PC-3 (cell line): ENCODE measurements at regions not wholly inside any gene's neighbourhood (a gene's known extent, or its start where the extent isn't known, plus 50 kb on each side); places are given as distances from the start of the nearest gene placed in this dataset.

Experiments used
- ATAC-seq: fragments of 200-7000 bp; cut with Tn5 transposase; 2 replicates; pipeline ENCODE4 v1.9.1; 2020; ENCODE audit warnings: mild to moderate bottlenecking, moderate library complexity
- BruUV-seq: library from RNA; stranded (reverse); fragments of 400-500 nt; replicated peaks from 2 replicates; lab custom pipeline; 2021; lab: Mats Ljungman, UMichigan
- CTCF ChIA-PET: fragments of 300-600 bp; sonication (Branson Sonifier 250); formaldehyde crosslinking; loops from one replicate; lab custom pipeline; 2022; ENCODE audit warnings: antibody characterized with exemption; lab: Charles Lee
- POLR2A ChIA-PET: fragments of 300-600 bp; sonication (Branson Sonifier 250); formaldehyde crosslinking; loops from one replicate; lab custom pipeline; 2022; ENCODE audit warnings: antibody characterized with exemption; ENCODE audit not compliant: unreplicated experiment; lab: Charles Lee
- DNase-seq: peaks from one replicate; pipeline ENCODE4 v3.0.0-alpha.2; 2015
- H2AFZ ChIP-seq: fragments of 300-600 bp; sonication (generic); 2 replicates; pipeline ENCODE4 v1.6.0; 2016; ENCODE audit warnings: antibody characterized with exemption, low read length
- H3F3A ChIP-seq: fragments of 300-600 bp; sonication (generic); one replicate; pipeline ENCODE4 v1.6.0; 2017; ENCODE audit warnings: antibody characterized with exemption, low read length, control low read depth, mild to moderate bottlenecking; ENCODE audit not compliant: unreplicated experiment
- H3K27ac ChIP-seq: fragments of 300-600 bp; sonication (generic); 2 replicates; pipeline ENCODE4 v1.5.1; 2016; ENCODE audit warnings: mild to moderate bottlenecking, low read length
- H3K27me3 ChIP-seq: fragments of 300-600 bp; sonication (generic); 2 replicates; pipeline ENCODE4 v1.6.1; 2016; ENCODE audit warnings: low read length, mixed read lengths
- H3K36me3 ChIP-seq: fragments of 300-600 bp; sonication (generic); 2 replicates; pipeline ENCODE4 v1.6.1; 2016; ENCODE audit warnings: low read depth, mixed run types, low read length, mixed read lengths
- H3K4me1 ChIP-seq: fragments of 300-600 bp; sonication (generic); 2 replicates; pipeline ENCODE4 v1.5.1; 2016; ENCODE audit warnings: low read length; ENCODE audit not compliant: insufficient read depth
- H3K4me2 ChIP-seq: fragments of 300-600 bp; sonication (generic); 2 replicates; pipeline ENCODE4 v1.6.0; 2016; ENCODE audit warnings: low read length
- H3K4me3 ChIP-seq: fragments of 300-600 bp; sonication (generic); 2 replicates; pipeline ENCODE4 v1.5.1; 2016; ENCODE audit warnings: mild to moderate bottlenecking, low read length, mixed read lengths
- H3K79me2 ChIP-seq: fragments of 300-600 bp; sonication (generic); 2 replicates; pipeline ENCODE4 v1.6.1; 2017; ENCODE audit warnings: low read length, mixed read lengths
- H3K9ac ChIP-seq: fragments of 300-600 bp; sonication (generic); 2 replicates; pipeline ENCODE4 v1.6.0; 2016; ENCODE audit warnings: mild to moderate bottlenecking, low read length
- H3K9me2 ChIP-seq: fragments of 300-600 bp; sonication (generic); replicated peaks from 2 replicates; pipeline ENCODE4 v1.6.1; 2016; ENCODE audit warnings: mixed run types, low read length, mixed read lengths
- H3K9me3 ChIP-seq: fragments of 300-600 bp; sonication (generic); 2 replicates; pipeline ENCODE4 v1.6.1; 2016; ENCODE audit warnings: low read length, mixed read lengths
- H4K20me1 ChIP-seq: fragments of 300-600 bp; sonication (generic); 2 replicates; pipeline ENCODE4 v1.6.1; 2016; ENCODE audit warnings: low read length, mixed read lengths
- EZH2 ChIP-seq: fragments of 300-600 bp; sonication (generic); IDR thresholded peaks from one replicate; pipeline ENCODE4 v1.6.1; 2017; ENCODE audit warnings: antibody characterized with exemption, mild to moderate bottlenecking, low read length; ENCODE audit not compliant: unreplicated experiment
- EZH2phosphoT487 ChIP-seq: fragments of 300-600 bp; sonication (generic); IDR thresholded peaks from 2 replicates; pipeline ENCODE4 v1.6.1; 2018; ENCODE audit warnings: mild to moderate bottlenecking, antibody characterized with exemption, low read length, borderline replicate concordance
- intact Hi-C: fragments of 100-400 bp; cut with micrococcal nuclease; formaldehyde crosslinking; loops from 2 replicates; pipeline ENCODE4 v1.9.0; 2023
- TF ChIP-seq, protein P1 (sequence below): fragments of 300-600 bp; sonication (generic); conservative IDR thresholded peaks from 2 replicates; pipeline ENCODE4 v1.5.1; 2017; ENCODE audit warnings: antibody characterized with exemption, low read depth, mild to moderate bottlenecking, low read length

DNA sequence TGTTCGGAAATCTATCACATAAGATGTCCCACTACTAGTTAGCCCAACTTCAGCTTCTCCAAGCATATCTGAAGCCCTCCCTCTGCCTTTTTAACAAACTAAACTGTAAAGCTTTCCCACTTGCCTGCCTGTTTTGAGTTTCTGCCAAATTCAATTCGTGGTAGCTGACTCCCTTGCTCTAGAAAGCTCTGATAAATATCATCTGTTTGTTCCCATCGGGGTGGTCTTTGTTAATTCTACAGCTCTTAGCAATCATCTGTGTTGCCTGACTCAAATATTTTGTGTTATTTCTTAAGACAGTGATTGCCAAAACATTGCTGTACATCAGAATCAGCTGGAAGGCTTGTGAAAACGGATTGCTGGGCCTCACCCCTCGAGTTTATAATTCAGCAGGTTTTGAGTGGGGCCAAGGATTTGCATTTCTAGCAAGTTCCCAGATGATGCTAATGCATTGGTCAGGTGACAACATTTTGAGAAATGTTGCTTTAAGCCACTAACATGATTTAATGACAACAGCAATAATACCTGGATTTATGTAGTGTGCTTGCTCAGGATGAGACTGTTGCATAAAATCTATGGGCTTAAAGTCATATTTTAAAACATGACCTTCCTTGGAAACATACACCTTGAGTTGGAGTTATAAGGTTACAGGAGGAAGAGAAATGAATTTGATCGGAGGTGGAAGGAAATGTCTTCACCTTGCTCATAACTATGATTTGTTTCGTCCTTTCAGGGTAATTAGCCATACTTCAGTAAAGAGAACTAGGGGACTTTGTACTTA lies 631.9 kb downstream of the PSAT1 start:
- BruUV-seq: no TSS peak
- no peaks in the 10 kb centered on the region for H3K9me3 ChIP-seq
- peaks cover 3% of the 10 kb centered on the region; the same call in 1 of the 2 replicates for H3K36me3 ChIP-seq
- H2AFZ ChIP-seq: no peak overlapping the region
- no peaks in the 10 kb centered on the region for H3K9me2 ChIP-seq
- DNase-seq: no peak
- no peak overlapping the region for H3K4me2 ChIP-seq
- H3K4me1 ChIP-seq: peaks cover 43% of the 10 kb centered on the region
- no peaks in the 10 kb centered on the region for H3F3A ChIP-seq
- TF ChIP-seq EZH2phosphoT487: no peak
- TF ChIP-seq EZH2: no peak
- TF ChIP-seq, protein P1, sequence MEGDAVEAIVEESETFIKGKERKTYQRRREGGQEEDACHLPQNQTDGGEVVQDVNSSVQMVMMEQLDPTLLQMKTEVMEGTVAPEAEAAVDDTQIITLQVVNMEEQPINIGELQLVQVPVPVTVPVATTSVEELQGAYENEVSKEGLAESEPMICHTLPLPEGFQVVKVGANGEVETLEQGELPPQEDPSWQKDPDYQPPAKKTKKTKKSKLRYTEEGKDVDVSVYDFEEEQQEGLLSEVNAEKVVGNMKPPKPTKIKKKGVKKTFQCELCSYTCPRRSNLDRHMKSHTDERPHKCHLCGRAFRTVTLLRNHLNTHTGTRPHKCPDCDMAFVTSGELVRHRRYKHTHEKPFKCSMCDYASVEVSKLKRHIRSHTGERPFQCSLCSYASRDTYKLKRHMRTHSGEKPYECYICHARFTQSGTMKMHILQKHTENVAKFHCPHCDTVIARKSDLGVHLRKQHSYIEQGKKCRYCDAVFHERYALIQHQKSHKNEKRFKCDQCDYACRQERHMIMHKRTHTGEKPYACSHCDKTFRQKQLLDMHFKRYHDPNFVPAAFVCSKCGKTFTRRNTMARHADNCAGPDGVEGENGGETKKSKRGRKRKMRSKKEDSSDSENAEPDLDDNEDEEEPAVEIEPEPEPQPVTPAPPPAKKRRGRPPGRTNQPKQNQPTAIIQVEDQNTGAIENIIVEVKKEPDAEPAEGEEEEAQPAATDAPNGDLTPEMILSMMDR: no peak
- intact Hi-C loops: no loop called here
- no peaks in the 10 kb centered on the region for H3K27me3 ChIP-seq
- H4K20me1 ChIP-seq: no peaks in the 10 kb centered on the region
- no peak for ATAC-seq
- ChIA-PET POLR2A (no interaction called here), CTCF (no interaction called here)
- H3K27ac ChIP-seq: no peak overlapping the region
- no peak overlapping the region for H3K9ac ChIP-seq
- no peak overlapping the region for H3K4me3 ChIP-seq
- no peaks in the 10 kb centered on the region for H3K79me2 ChIP-seq

DNA sequence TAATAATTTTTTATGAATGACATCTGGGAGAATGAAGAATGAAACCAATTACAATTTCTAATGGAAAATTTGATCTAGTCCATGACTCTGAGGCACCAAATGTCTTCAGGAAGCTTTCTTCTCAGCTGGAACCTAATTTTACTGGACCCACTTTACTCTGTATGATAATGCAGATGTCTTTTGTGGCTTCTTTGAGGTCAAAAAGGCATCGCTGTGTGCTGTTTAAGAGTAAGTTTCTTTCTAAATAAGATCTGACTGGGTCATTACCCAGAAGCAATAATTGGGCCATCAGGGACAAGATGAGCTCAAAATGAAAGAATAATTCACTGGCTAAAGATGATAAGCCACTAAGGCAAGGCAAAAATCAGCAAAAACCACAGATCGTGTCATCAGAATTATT lies 633.4 kb downstream of the PSAT1 start:
- H3F3A ChIP-seq: no peaks in the 10 kb centered on the region
- H3K9me3 ChIP-seq: no peaks in the 10 kb centered on the region
- no peak overlapping the region for H3K9ac ChIP-seq
- peaks cover 8% of the 10 kb centered on the region; the same call in 1 of the 2 replicates for H3K36me3 ChIP-seq
- no TSS peak for BruUV-seq
- no peaks in the 10 kb centered on the region for H3K9me2 ChIP-seq
- no peaks in the 10 kb centered on the region for H3K27me3 ChIP-seq
- no peak overlapping the region for H2AFZ ChIP-seq
- H3K4me2 ChIP-seq: no peak overlapping the region
- POLR2A ChIA-PET: no interaction called here
- no peaks in the 10 kb centered on the region for H4K20me1 ChIP-seq
- CTCF ChIA-PET: no interaction called here
- intact Hi-C loops: no loop called here
- H3K4me1 ChIP-seq: peaks cover 29% of the 10 kb centered on the region
- H3K4me3 ChIP-seq: no peak overlapping the region
- H3K79me2 ChIP-seq: no peaks in the 10 kb centered on the region
- DNase-seq: no peak
- no peak for TF ChIP-seq EZH2phosphoT487
- no peak for TF ChIP-seq EZH2
- TF ChIP-seq, protein P1: no peak
- no peak for ATAC-seq
- H3K27ac ChIP-seq: no peak overlapping the region
